Loucy (cell line): ENCODE measurements at regions not wholly inside any gene's neighbourhood (a gene's known extent, or its start where the extent isn't known, plus 50 kb on each side); places are given as distances from the start of the nearest gene placed in this dataset.

ENCODE experiments used
- H2AFZ ChIP-seq: fragments of 200-600 bp; sonication (generic); 2 replicates; pipeline ENCODE4 v1.6.0; 2016; ENCODE audit warnings: antibody characterized with exemption, mild to moderate bottlenecking, low read length, moderate library complexity
- H3F3A ChIP-seq: fragments of 200-600 bp; 2 replicates; pipeline ENCODE4 v1.6.0; 2016; ENCODE audit warnings: antibody characterized with exemption, low read depth, mild to moderate bottlenecking
- H3K27me3 ChIP-seq: fragments of 200-600 bp; sonication (generic); 2 replicates; pipeline ENCODE4 v1.6.1; 2014; ENCODE audit warnings: low read length, mild to moderate bottlenecking; ENCODE audit not compliant: insufficient read depth, poor library complexity, severe bottlenecking
- H3K36me3 ChIP-seq: fragments of 200-600 bp; sonication (generic); 2 replicates; pipeline ENCODE4 v1.6.1; 2016; ENCODE audit warnings: low read length; ENCODE audit not compliant: insufficient read depth
- H3K4me1 ChIP-seq: fragments of 200-600 bp; sonication (generic); 2 replicates; pipeline ENCODE4 v1.5.1; 2014; ENCODE audit warnings: low read length, mild to moderate bottlenecking; ENCODE audit not compliant: insufficient read depth, poor library complexity, severe bottlenecking
- H3K4me2 ChIP-seq: fragments of 200-600 bp; sonication (generic); 2 replicates; pipeline ENCODE4 v1.6.0; 2014; ENCODE audit warnings: antibody characterized with exemption, low read length, low read depth, mild to moderate bottlenecking; ENCODE audit not compliant: poor library complexity, severe bottlenecking
- H3K4me3 ChIP-seq: fragments of 200-600 bp; sonication (generic); 2 replicates; pipeline ENCODE4 v1.5.1; 2014; ENCODE audit warnings: low read length, mild to moderate bottlenecking, mixed read lengths; ENCODE audit not compliant: poor library complexity, severe bottlenecking
- H3K79me2 ChIP-seq: fragments of 200-600 bp; sonication (generic); 2 replicates; pipeline ENCODE4 v1.6.1; 2014; ENCODE audit warnings: low read length; ENCODE audit not compliant: insufficient read depth
- H3K9ac ChIP-seq: fragments of 200-600 bp; sonication (generic); 2 replicates; pipeline ENCODE4 v1.6.0; 2014; ENCODE audit warnings: mild to moderate bottlenecking, low read depth, low read length, moderate library complexity; ENCODE audit not compliant: poor library complexity, severe bottlenecking
- H3K9me2 ChIP-seq: fragments of 200-600 bp; sonication (generic); replicated peaks from 2 replicates; pipeline ENCODE4 v1.6.1; 2016; ENCODE audit warnings: low read depth, low read length, mixed read lengths
- H3K9me3 ChIP-seq: fragments of 200-600 bp; sonication (generic); 2 replicates; pipeline ENCODE4 v1.6.1; 2014; ENCODE audit warnings: mild to moderate bottlenecking, antibody characterized with exemption, low read length, low read depth; ENCODE audit not compliant: insufficient read depth
- H4K20me1 ChIP-seq: fragments of 200-600 bp; sonication (generic); 2 replicates; pipeline ENCODE4 v1.6.0; 2014; ENCODE audit warnings: antibody characterized with exemption, low read length, mild to moderate bottlenecking; ENCODE audit not compliant: insufficient read depth, poor library complexity, severe bottlenecking
- CTCF ChIP-seq: fragments of 200-600 bp; sonication (generic); conservative IDR thresholded peaks from 2 replicates; pipeline ENCODE4 v1.5.1; 2014; ENCODE audit warnings: mild to moderate bottlenecking, antibody characterized with exemption, low read length
- EZH2phosphoT487 ChIP-seq: fragments of 200-600 bp; IDR thresholded peaks from 2 replicates; pipeline ENCODE4 v1.6.1; 2018; ENCODE audit warnings: antibody characterized with exemption, mild to moderate bottlenecking, moderate library complexity, borderline replicate concordance

- no peaks in the 10 kb centered on the region for H3K9me3 ChIP-seq
- H3K9ac ChIP-seq, result no peak overlapping the region
- H3F3A ChIP-seq, result no peaks in the 10 kb centered on the region
- no peak overlapping the region for H2AFZ ChIP-seq
- no peak overlapping the region for H3K4me2 ChIP-seq
- no peaks in the 10 kb centered on the region for H3K79me2 ChIP-seq
- TF ChIP-seq EZH2phosphoT487 (no peak), CTCF (no peak)
- no peaks in the 10 kb centered on the region for H3K9me2 ChIP-seq
- H3K4me3 ChIP-seq, result no peak overlapping the region
- H3K36me3 ChIP-seq, result no peaks in the 10 kb centered on the region
- no peaks in the 10 kb centered on the region for H3K4me1 ChIP-seq
- H4K20me1 ChIP-seq, result no peaks in the 10 kb centered on the region
- H3K27me3 ChIP-seq, result no peaks in the 10 kb centered on the region
Measured at GRCh38 chr2:71971493-71971892, 176.2 kb downstream of the CYP26B1 start.

GRCh38 chr2:71965530-71965929, 182.1 kb downstream of the CYP26B1 start:
- H3F3A ChIP-seq, result no peaks in the 10 kb centered on the region
- H3K4me2 ChIP-seq, result no peak overlapping the region
- TF ChIP-seq CTCF (no peak), EZH2phosphoT487 (no peak)

DNA sequence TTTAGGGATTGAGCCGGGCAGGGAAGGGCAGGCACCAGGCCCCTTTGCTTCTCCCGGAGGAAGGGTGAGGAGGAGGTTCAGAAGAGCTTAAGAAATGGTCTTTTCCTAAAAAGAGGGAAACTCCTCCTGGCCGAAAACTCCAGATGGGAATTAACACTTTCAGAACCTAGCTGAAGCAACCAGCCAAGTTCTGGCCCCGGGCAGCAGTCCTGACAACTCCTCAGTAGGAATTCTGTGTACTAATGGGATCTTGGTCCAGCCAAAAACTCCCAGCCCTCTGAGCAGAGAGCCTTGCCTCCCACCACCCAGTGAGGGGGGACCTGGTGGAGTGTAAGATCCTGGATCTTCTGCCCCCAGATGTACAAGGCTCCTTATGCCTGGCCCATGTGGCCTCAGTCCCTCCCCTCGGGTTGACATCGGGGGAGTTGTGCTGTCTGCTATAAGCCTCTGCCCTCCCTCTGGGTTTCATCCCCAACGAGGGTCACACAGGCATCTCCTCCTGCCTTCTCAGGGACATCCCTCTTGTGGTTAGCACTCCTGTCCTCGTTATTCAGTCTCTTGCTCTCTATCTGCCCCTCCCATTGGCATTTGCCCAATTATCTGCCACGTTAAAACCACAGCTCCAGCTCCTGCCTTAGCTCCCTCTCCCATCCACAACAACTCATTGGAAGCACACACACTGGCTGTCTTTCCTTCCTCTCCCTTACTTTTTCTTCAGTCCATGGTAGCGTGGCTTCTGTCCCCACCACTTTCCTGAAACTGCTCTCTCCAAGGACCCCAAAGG, 184.6 kb downstream of the CYP26B1 start:
- Histone ChIP-seq H3K4me3 (no peak overlapping the region), H3K36me3 (no peaks in the 10 kb centered on the region), H3K27me3 (no peaks in the 10 kb centered on the region), H3K4me1 (no peaks in the 10 kb centered on the region), H3K9me2 (no peaks in the 10 kb centered on the region), H3K9ac (no peak overlapping the region), H3K79me2 (no peaks in the 10 kb centered on the region), H3K4me2 (no peak overlapping the region), H2AFZ (no peak overlapping the region), H4K20me1 (no peaks in the 10 kb centered on the region), H3F3A (no peaks in the 10 kb centered on the region), H3K9me3 (peaks cover 9% of the 10 kb centered on the region; the same call in 1 of the 2 replicates)
- TF ChIP-seq EZH2phosphoT487 (no peak), CTCF (no peak)

More at GRCh38 chr2:71965530-71965929, 182.1 kb downstream of the CYP26B1 start:
- Histone ChIP-seq H3K36me3 (no peaks in the 10 kb centered on the region), H3K9me3 (no peaks in the 10 kb centered on the region), H3K27me3 (no peaks in the 10 kb centered on the region), H3K79me2 (no peaks in the 10 kb centered on the region), H3K4me3 (no peak overlapping the region), H2AFZ (no peak overlapping the region), H4K20me1 (no peaks in the 10 kb centered on the region), H3K9me2 (no peaks in the 10 kb centered on the region), H3K9ac (no peak overlapping the region), H3K4me1 (no peaks in the 10 kb centered on the region)
